ENCODE measurements at regions not wholly inside any gene's neighbourhood (a gene's known extent, or its start where the extent isn't known, plus 50 kb on each side); places are given as distances from the start of the nearest gene placed in this dataset.

- no peak for TF ChIP-seq CTCF (IDR thresholded peaks at IDR 0.05; ENCODE audit: low read length)
- no peak for TF ChIP-seq EZH2 (optimal IDR thresholded peaks at IDR 0.05; ENCODE audit: low read depth, low read length)
- no peak for TF ChIP-seq EZH2phosphoT487 (IDR thresholded peaks at IDR 0.05; ENCODE audit: low read length)
Observed at GRCh38 chr18:10045296-10045891, 131.6 kb downstream of the VAPA start.

All from MM.1S (cell line).